Liver (tissue), 8 donors: ENCODE measurements at regions not wholly inside any gene's neighbourhood (a gene's known extent, or its start where the extent isn't known, plus 50 kb on each side); places are given as distances from the start of the nearest gene placed in this dataset.

Experiments used
- DNase-seq: peaks from one replicate; pipeline ENCODE4 v3.0.0-alpha.2; 2017; ENCODE audit warnings: low spot score
- H3K27ac ChIP-seq, 2 donors: one replicate each; pipeline ENCODE4 v1.7.0; 2013; ENCODE audit warnings: inconsistent platforms in 2 of 2, low read length in 2 of 2, control low read depth in 1 of 2, low read depth in 1 of 2, mild to moderate bottlenecking in 1 of 2
- H3K27me3 ChIP-seq, 4 donors: one replicate each; pipeline versions ENCODE4 v1.6.1 to v1.7.0; 2013; ENCODE audit warnings: low read length in 3 of 4, inconsistent platforms in 1 of 4, mild to moderate bottlenecking in 1 of 4, moderate library complexity in 1 of 4; ENCODE audit not compliant: control insufficient read depth in 4 of 4, insufficient read depth in 4 of 4
- H3K36me3 ChIP-seq, 4 donors: one replicate each; pipeline versions ENCODE4 v1.6.1 to v1.7.0; 2013; ENCODE audit warnings: low read length in 3 of 4, mild to moderate bottlenecking in 3 of 4, low read depth in 1 of 4, moderate library complexity in 1 of 4; ENCODE audit not compliant: control insufficient read depth in 4 of 4, insufficient read depth in 3 of 4
- H3K4me1 ChIP-seq, 4 donors: one replicate each; pipeline versions ENCODE4 v1.6.1 to v1.7.0; 2013; ENCODE audit warnings: low read length in 3 of 4, mild to moderate bottlenecking in 3 of 4, moderate library complexity in 1 of 4; ENCODE audit not compliant: control insufficient read depth in 4 of 4, insufficient read depth in 4 of 4
- H3K4me3 ChIP-seq, 3 donors: one replicate each; pipeline versions ENCODE4 v1.6.1 to v1.7.0; 2013; ENCODE audit warnings: low read length in 3 of 3, control low read depth in 1 of 3, low read depth in 1 of 3, mild to moderate bottlenecking in 1 of 3
- H3K9ac ChIP-seq, 2 donors: one replicate each; pipeline ENCODE4 v1.7.0; 2013; ENCODE audit warnings: low read length in 2 of 2, mild to moderate bottlenecking in 2 of 2, moderate library complexity in 2 of 2, control low read depth in 1 of 2, low read depth in 1 of 2
- H3K9me3 ChIP-seq, 4 donors: one replicate each; pipeline versions ENCODE4 v1.6.1 to v1.7.0; 2013; ENCODE audit warnings: low read length in 3 of 4; ENCODE audit not compliant: control insufficient read depth in 4 of 4
- ATF3 ChIP-seq: IDR thresholded peaks from 2 replicates; pipeline ENCODE4 v1.6.1; 2016; ENCODE audit warnings: antibody characterized with exemption
- CTCF ChIP-seq: fragments of 150-350 bp; IDR thresholded peaks from 2 replicates; pipeline ENCODE4 v1.5.1; 2017; ENCODE audit warnings: improper control_type of control experiment, low read depth, low read length; ENCODE audit not compliant: missing input control
- EGR1 ChIP-seq, 2 donors: IDR thresholded peaks; 2 replicates each; pipeline ENCODE4 v1.6.1; 2016 to 2018; ENCODE audit warnings: antibody characterized with exemption in 2 of 2, low read depth in 2 of 2
- FOXA1 ChIP-seq: IDR thresholded peaks from 2 replicates; pipeline ENCODE4 v1.6.1; 2016; ENCODE audit warnings: antibody characterized with exemption
- FOXA2 ChIP-seq: IDR thresholded peaks from 2 replicates; pipeline ENCODE4 v1.6.1; 2016; ENCODE audit warnings: antibody characterized with exemption
- GABPA ChIP-seq, 2 donors: IDR thresholded peaks in 1 of 2; conservative IDR thresholded peaks in 1 of 2; 2 replicates each; pipeline ENCODE4 v1.6.1; 2016; ENCODE audit warnings: antibody characterized with exemption in 2 of 2, mild to moderate bottlenecking in 1 of 2, moderate library complexity in 1 of 2
- HNF4A ChIP-seq, 2 donors: conservative IDR thresholded peaks; 2 replicates each; pipeline ENCODE4 v1.6.1; 2016; ENCODE audit warnings: antibody characterized with exemption in 2 of 2, mild to moderate bottlenecking in 2 of 2
- HNF4G ChIP-seq: IDR thresholded peaks from 2 replicates; pipeline ENCODE4 v1.6.1; 2016; ENCODE audit warnings: antibody characterized with exemption
- JUND ChIP-seq, 2 donors: IDR thresholded peaks; 2 replicates each; pipeline ENCODE4 v1.6.1; 2016; ENCODE audit warnings: antibody characterized with exemption in 2 of 2
- MAX ChIP-seq: IDR thresholded peaks from 2 replicates; pipeline ENCODE4 v1.6.1; 2016; ENCODE audit warnings: antibody characterized with exemption
- NR2F2 ChIP-seq: IDR thresholded peaks from 2 replicates; pipeline ENCODE4 v1.6.1; 2016; ENCODE audit warnings: antibody characterized with exemption
- RAD21 ChIP-seq, 2 donors: IDR thresholded peaks; 2 replicates each; pipeline ENCODE4 v1.6.1; 2016; ENCODE audit warnings: antibody characterized with exemption in 2 of 2, mild to moderate bottlenecking in 2 of 2
- REST ChIP-seq: IDR thresholded peaks from 2 replicates; pipeline ENCODE4 v1.6.1; 2016; ENCODE audit warnings: antibody characterized with exemption, mild to moderate bottlenecking
- RXRA ChIP-seq, 2 donors: IDR thresholded peaks; 2 replicates each; pipeline ENCODE4 v1.6.1; 2017 to 2018; ENCODE audit warnings: antibody characterized with exemption in 2 of 2, mild to moderate bottlenecking in 1 of 2
- SP1 ChIP-seq: IDR thresholded peaks from 2 replicates; pipeline ENCODE4 v1.6.1; 2018; ENCODE audit warnings: antibody characterized with exemption, mild to moderate bottlenecking
- TAF1 ChIP-seq: conservative IDR thresholded peaks from 2 replicates; pipeline ENCODE4 v1.6.1; 2016; ENCODE audit warnings: antibody characterized with exemption, mild to moderate bottlenecking
- YY1 ChIP-seq: IDR thresholded peaks from 2 replicates; pipeline ENCODE4 v1.6.1; 2016; ENCODE audit warnings: antibody characterized with exemption, mild to moderate bottlenecking
- ZBTB33 ChIP-seq: IDR thresholded peaks from 2 replicates; pipeline ENCODE4 v1.6.1; 2016; ENCODE audit warnings: antibody characterized with exemption
- WGBS: extraction: QIAGEN DNeasy Blood & Tissue Kit; methylation state at CpG from one replicate; pipeline ENCODE4 v1.1.7; 2013; 5-methylcytosine and 5-hydroxymethylcytosine counted together
- donor health status: healthy.
- donor health status: healthy.
- donor health status: healthy.
- donor health status: healthy.
- donor health status: healthy.

- Histone ChIP-seq H3K27ac (no peak overlapping the region), H3K36me3 (peaks cover 0 to 2% (median under 1%) of the 10 kb centered on the region in 4 donors), H3K4me3 (no peak overlapping the region), H3K9me3 (peaks cover 0 to 4% (median under 1%) of the 10 kb centered on the region in 4 donors), H3K4me1 (no peaks in the 10 kb centered on the region), H3K27me3 (no peaks in the 10 kb centered on the region), H3K9ac (no peak overlapping the region)
- DNase-seq, result no peak
- 84% methylated on average over 1 of the region's 1 CpG for WGBS
- no peak for TF ChIP-seq EGR1 (IDR thresholded peaks at IDR 0.05; ENCODE audit: low read depth in 2 of 2)
- no peak for TF ChIP-seq HNF4G
- TF ChIP-seq YY1, result no peak
- TF ChIP-seq ATF3, result no peak
- no peak for TF ChIP-seq MAX
Observed at GRCh38 chr19:27779954-27780353, 1433.0 kb downstream of the UQCRFS1 start.

GRCh38 chr19:27777726-27778125 lies 1435.2 kb downstream of the UQCRFS1 start:
- WGBS, result 98% methylated on average over 7 of the region's 7 CpGs
- no peaks in the 10 kb centered on the region for H3K27me3 ChIP-seq
- H3K4me3 ChIP-seq, result no peak overlapping the region
- no peak overlapping the region for H3K9ac ChIP-seq
- H3K4me1 ChIP-seq, result no peaks in the 10 kb centered on the region
- H3K9me3 ChIP-seq, result peaks cover 0 to 12% (median 4%) of the 10 kb centered on the region in 4 donors
- H3K27ac ChIP-seq, result no peak overlapping the region
- DNase-seq, result no peak
- TF ChIP-seq RAD21 (IDR thresholded peaks at IDR 0.05) (no peak), HNF4G (no peak), MAX (no peak), RXRA (IDR thresholded peaks at IDR 0.05) (no peak), YY1 (no peak), GABPA (IDR thresholded peaks at IDR 0.05 in 1 of 2, conservative IDR thresholded peaks at IDR 0.05 in 1 of 2) (no peak), FOXA1 (no peak), SP1 (no peak), REST (no peak), JUND (IDR thresholded peaks at IDR 0.05) (no peak), HNF4A (conservative IDR thresholded peaks at IDR 0.05) (no peak), ZBTB33 (no peak), EGR1 (IDR thresholded peaks at IDR 0.05; ENCODE audit: low read depth in 2 of 2) (no peak), ATF3 (no peak), TAF1 (no peak), FOXA2 (no peak), NR2F2 (no peak), CTCF (no peak)
- H3K36me3 ChIP-seq, result peaks cover 0 to 6% (median 2%) of the 10 kb centered on the region in 4 donors
